Lower leg skin (tissue), 4 donors: ENCODE measurements at regions not wholly inside any gene's neighbourhood (a gene's known extent, or its start where the extent isn't known, plus 50 kb on each side); places are given as distances from the start of the nearest gene placed in this dataset.

Experiments used
- DNase-seq, 2 donors: peaks; one replicate each; pipeline ENCODE4 v3.0.0-alpha.2; 2019; ENCODE audit warnings: low spot score in 2 of 2
- H3K4me3 ChIP-seq: fragments of 200-600 bp; sonication (generic); 2 replicates; pipeline ENCODE4 v1.5.1; 2017; ENCODE audit warnings: mild to moderate bottlenecking, low read depth; ENCODE audit not compliant: poor library complexity, severe bottlenecking
- POLR2A ChIP-seq, 2 donors: fragments of 450-650 bp; IDR thresholded peaks; one replicate each; pipeline ENCODE4 v1.6.1; 2016 to 2017; ENCODE audit warnings: antibody characterized with exemption in 2 of 2, mild to moderate bottlenecking in 1 of 2, moderate library complexity in 1 of 2
- WGBS, 2 donors: methylation state at CpG; one replicate each; pipeline ENCODE4 v1.1.5; 2018; 5-methylcytosine and 5-hydroxymethylcytosine counted together
- intact Hi-C: fragments of 100-400 bp; cut with DNase I; formaldehyde crosslinking; loops from one replicate; pipeline ENCODE4 v1.15.0; 2023; ENCODE audit warnings: low total_unique reads
- TF ChIP-seq, protein P1 (sequence below), 3 donors: fragments of 450-650 bp; IDR thresholded peaks; one replicate each; pipeline ENCODE4 v1.5.1; 2016; ENCODE audit warnings: antibody characterized with exemption in 3 of 3, mild to moderate bottlenecking in 3 of 3, moderate library complexity in 2 of 3

DNA sequence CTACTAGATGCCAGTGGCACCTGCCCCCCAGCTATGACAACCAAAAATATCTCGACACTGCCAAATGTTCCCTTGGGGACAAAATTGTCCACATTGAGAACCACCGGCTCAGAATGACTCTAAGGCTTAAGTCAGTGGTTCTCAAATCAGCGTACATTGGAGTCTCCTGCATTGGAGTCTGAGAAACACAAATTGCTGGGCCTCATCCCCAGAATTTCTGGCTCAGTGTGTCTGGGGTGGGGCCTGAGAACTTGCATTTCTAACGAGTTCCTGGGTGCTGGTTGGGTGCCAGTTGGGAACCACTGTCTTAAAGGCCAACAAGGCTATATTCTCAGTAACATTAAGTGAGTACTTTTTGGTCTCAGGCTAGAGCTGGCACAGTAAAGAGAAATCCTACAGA is 77.7 kb upstream of the GADD45A start:
- WGBS, 2 donors, result 73% methylated on average over 4 of the region's 4 CpGs
- no peak overlapping the region for H3K4me3 ChIP-seq
- intact Hi-C loops, result no loop called here
- TF ChIP-seq, protein P1, sequence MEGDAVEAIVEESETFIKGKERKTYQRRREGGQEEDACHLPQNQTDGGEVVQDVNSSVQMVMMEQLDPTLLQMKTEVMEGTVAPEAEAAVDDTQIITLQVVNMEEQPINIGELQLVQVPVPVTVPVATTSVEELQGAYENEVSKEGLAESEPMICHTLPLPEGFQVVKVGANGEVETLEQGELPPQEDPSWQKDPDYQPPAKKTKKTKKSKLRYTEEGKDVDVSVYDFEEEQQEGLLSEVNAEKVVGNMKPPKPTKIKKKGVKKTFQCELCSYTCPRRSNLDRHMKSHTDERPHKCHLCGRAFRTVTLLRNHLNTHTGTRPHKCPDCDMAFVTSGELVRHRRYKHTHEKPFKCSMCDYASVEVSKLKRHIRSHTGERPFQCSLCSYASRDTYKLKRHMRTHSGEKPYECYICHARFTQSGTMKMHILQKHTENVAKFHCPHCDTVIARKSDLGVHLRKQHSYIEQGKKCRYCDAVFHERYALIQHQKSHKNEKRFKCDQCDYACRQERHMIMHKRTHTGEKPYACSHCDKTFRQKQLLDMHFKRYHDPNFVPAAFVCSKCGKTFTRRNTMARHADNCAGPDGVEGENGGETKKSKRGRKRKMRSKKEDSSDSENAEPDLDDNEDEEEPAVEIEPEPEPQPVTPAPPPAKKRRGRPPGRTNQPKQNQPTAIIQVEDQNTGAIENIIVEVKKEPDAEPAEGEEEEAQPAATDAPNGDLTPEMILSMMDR (IDR thresholded peaks at IDR 0.05), result no peak
- no peak for TF ChIP-seq POLR2A (IDR thresholded peaks at IDR 0.05)
- DNase-seq, result peak in 1 of 2 donors; percentile 50

DNA sequence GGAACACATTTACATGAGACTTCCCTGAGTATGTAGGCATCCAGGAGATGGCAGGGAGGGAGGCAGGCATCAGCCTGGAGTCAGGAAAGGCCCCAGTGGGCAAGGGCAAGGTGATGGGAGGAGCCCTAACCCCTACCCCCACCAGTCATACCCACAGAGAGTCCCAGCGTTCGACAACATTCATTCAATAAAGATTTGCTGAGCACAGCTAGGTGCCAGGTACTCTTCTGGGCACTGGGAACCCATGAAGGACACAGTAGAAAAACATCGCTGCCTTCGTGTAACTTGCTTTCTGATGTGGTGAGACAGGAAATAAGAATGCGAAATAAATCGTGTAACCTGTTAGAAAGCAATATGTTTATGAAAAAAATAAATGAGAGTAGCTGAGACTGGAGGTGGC is 77.3 kb upstream of the GADD45A start:
- TF ChIP-seq, protein P1 (IDR thresholded peaks at IDR 0.05), result no peak
- TF ChIP-seq POLR2A (IDR thresholded peaks at IDR 0.05), result no peak
- 80 to 95% methylated on average over 6 of the region's 6 CpGs for WGBS, 2 donors

DNA sequence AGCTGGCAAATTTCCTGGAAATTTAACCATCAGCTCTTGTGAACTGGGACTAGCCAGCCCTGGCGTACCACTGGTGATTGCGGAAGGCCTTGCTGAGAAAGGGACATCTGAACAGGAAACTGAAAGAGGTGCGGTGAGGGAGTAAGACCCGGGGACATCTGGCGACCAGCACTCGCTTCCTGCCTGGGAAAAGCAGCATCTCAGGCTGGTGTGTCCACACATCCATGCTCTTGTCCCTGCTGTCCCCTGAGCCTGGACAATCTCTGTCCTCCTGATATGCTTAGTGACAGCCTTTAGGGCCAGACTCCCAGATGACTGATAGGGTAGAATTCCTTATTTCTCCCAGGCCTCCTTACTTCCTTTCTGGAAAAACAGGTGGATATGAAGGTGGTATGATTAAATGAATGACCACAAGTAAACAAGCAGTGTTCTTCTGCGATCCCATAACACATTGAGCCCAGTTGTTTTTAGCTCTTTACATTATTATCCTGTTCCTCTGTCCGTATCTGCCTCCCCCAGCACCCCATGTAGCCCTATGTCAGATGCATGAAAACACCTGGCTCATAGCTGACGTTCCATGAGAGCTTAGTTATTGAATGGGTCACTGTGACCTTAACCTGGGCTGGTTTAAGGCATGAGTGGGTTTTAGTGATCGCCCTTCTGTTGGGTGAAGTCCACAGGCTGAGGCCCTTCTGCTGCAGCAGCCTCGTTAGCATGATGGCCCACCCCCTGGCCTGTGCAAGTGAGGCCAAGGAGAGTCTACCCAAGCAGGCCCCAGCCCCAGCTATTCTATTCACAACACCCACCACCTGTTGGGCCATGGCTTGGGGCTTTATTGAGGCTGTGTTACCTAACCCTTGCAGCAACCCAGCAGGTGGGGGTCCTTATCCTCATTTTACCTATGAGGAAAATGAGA is 76.1 kb upstream of the GADD45A start:
- peak in 1 of 2 donors; percentile 76 for DNase-seq
- intact Hi-C loops, result no loop called here
- 76 to 85% methylated on average over 11 of the region's 11 CpGs for WGBS, 2 donors
- no peak overlapping the region for H3K4me3 ChIP-seq
- TF ChIP-seq POLR2A (IDR thresholded peaks at IDR 0.05), result no peak
- TF ChIP-seq, protein P1 (IDR thresholded peaks at IDR 0.05), result no peak

More for the DNA sequence above, 77.3 kb upstream of the GADD45A start:
- no peak for DNase-seq
- H3K4me3 ChIP-seq, result no peak overlapping the region
- intact Hi-C loops, result no loop called here

DNA sequence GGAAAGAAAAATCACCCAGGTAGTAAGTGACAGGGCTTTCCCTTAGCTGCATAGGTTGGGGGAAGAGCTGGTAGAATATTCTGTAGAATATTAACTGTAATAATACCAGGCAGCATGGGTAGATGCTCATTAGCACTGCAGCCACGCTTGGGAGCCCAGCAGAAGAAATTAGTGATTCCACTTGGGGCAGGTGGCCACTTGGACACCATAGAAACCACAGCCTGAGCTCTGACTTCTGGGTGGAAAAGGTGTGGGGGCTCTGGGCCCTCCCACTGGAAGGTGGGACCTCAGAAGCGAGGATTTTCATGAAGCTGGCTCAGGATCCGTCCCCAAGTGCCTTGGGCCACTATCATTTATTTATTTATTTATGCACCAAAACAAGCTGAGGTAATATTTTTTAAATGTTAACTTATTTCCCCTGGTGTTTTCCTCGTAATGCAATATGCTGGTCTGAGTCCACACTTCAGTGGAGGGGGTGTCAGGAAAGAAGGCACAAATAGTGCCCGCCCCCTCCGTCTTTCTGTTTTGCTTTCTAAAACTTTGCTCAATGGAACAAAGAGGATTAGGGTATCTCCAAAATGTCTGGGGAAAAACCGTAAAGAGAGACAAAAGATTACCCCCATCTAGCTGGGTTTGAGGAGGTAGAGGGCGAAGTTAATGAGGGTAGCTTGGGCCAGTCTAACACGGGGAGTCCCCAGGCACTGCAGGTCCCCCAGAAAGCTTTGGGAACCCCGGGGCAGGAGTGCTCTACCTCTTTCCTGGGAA is 75.2 kb upstream of the GADD45A start:
- intact Hi-C loops, result no loop called here
- WGBS, 2 donors, result 91 to 92% methylated on average over 10 of the region's 10 CpGs
- TF ChIP-seq POLR2A (IDR thresholded peaks at IDR 0.05), result no peak
- TF ChIP-seq, protein P1 (IDR thresholded peaks at IDR 0.05), result no peak
- DNase-seq, result peak in 1 of 2 donors; percentile 3
- H3K4me3 ChIP-seq, result no peak overlapping the region

DNA sequence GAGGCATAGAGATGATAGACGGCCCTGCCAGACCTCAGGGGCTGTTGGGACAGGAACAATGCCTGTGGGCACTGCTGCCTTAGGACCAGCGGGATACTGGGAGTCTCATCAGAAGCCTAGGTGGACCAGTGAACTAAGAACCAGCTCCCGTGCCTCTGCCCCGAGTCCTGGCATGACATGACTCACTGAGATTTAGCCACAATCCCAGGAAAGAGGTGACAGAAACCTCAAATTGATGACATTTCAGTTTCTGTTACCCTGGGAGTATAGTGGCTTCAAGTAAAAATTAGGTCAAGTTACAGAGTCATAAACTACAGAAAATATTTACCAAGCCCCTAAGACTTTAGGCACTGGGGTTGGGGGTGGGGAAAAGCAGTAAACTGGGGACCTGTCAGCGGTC is 74.6 kb upstream of the GADD45A start:
- WGBS, 2 donors, result 82 to 85% methylated on average over 5 of the region's 5 CpGs
- DNase-seq, result no peak
- intact Hi-C loops, result no loop called here
- no peak for TF ChIP-seq POLR2A (IDR thresholded peaks at IDR 0.05)
- TF ChIP-seq, protein P1 (IDR thresholded peaks at IDR 0.05), result no peak
- H3K4me3 ChIP-seq, result no peak overlapping the region
